H1 (cell line): ENCODE measurements at regions not wholly inside any gene's neighbourhood (a gene's known extent, or its start where the extent isn't known, plus 50 kb on each side); places are given as distances from the start of the nearest gene placed in this dataset.

Source experiments
- CTCF ChIA-PET: fragments of 300-600 bp; sonication (Branson Sonifier 250); formaldehyde crosslinking; loops from one replicate; lab custom pipeline; 2021; ENCODE audit not compliant: partially characterized antibody; lab: Charles Lee
- POLR2A ChIA-PET: fragments of 300-600 bp; sonication (Branson Sonifier 250); formaldehyde crosslinking; loops from one replicate; lab custom pipeline; 2021; ENCODE audit warnings: inconsistent platforms; ENCODE audit not compliant: partially characterized antibody; lab: Charles Lee
- DNase-seq, 2 experiments: peaks; one replicate each; pipeline versions ENCODE4 v3.0.0 to v3.0.0-alpha.2; 2010 to 2022; ENCODE audit warnings: low spot score in 2 of 2, low read depth in 1 of 2, mixed read lengths in 1 of 2
- FAIRE-seq: peaks from 2 replicates; lab custom pipeline; 2011; peaks lifted over from hg19 to GRCh38; lab: Jason Lieb, UNC
- H2AFZ ChIP-seq: 2 replicates; pipeline ENCODE4 v1.8.1; 2012; ENCODE audit warnings: low read length, inconsistent platforms
- H2AK5ac ChIP-seq: 2 replicates; pipeline ENCODE4 v1.6.1; 2013; ENCODE audit warnings: low read depth, low read length
- H2BK120ac ChIP-seq: replicated peaks from 2 replicates; pipeline ENCODE3; 2013; ENCODE audit warnings: low read depth, low read length, inconsistent platforms
- H2BK12ac ChIP-seq: 2 replicates; pipeline ENCODE4 v1.6.1; 2013; ENCODE audit warnings: low read depth, low read length
- H2BK15ac ChIP-seq: 2 replicates; pipeline ENCODE4 v1.6.1; 2013; ENCODE audit warnings: low read length
- H2BK20ac ChIP-seq: 2 replicates; pipeline ENCODE4 v1.6.1; 2013; ENCODE audit warnings: low read length
- H2BK5ac ChIP-seq: 2 replicates; pipeline ENCODE4 v1.6.1; 2013; ENCODE audit warnings: low read depth, low read length
- H3K14ac ChIP-seq: 2 replicates; pipeline ENCODE4 v1.6.1; 2013; ENCODE audit warnings: inconsistent platforms; ENCODE audit not compliant: insufficient read length
- H3K18ac ChIP-seq: 2 replicates; pipeline ENCODE4 v1.6.1; 2013; ENCODE audit warnings: low read length; ENCODE audit errors: extremely low read depth
- H3K23ac ChIP-seq: 2 replicates; pipeline ENCODE4 v1.6.1; 2013; ENCODE audit warnings: inconsistent platforms; ENCODE audit not compliant: insufficient read length
- H3K23me2 ChIP-seq: 2 replicates; pipeline ENCODE4 v1.6.1; 2013; ENCODE audit warnings: low read depth, low read length
- H3K27ac ChIP-seq: 2 replicates; pipeline ENCODE4 v1.6.1; 2011; ENCODE audit warnings: low read depth, low read length, inconsistent platforms
- H3K27me3 ChIP-seq, 4 experiments: replicated peaks in 1 of 4; 1 replicate in 1 of 4; 2 replicates in 3 of 4; pipeline versions ENCODE4 v1.6.1 to v1.8.1; 2011 to 2013; ENCODE audit warnings: low read length in 3 of 4, mild to moderate bottlenecking in 3 of 4, inconsistent platforms in 2 of 4, mixed read lengths in 2 of 4, moderate library complexity in 1 of 4; ENCODE audit not compliant: control insufficient read depth in 3 of 4, insufficient read depth in 3 of 4; ENCODE audit errors: extremely low read depth in 1 of 4
- H3K36me3 ChIP-seq, 4 experiments: 2 replicates each; pipeline versions ENCODE4 v1.6.1 to v1.8.1; 2011 to 2013; ENCODE audit warnings: mild to moderate bottlenecking in 4 of 4, low read length in 3 of 4, moderate library complexity in 2 of 4, control low read depth in 1 of 4, inconsistent platforms in 1 of 4; ENCODE audit not compliant: insufficient read depth in 4 of 4, control insufficient read depth in 2 of 4
- H3K4ac ChIP-seq: replicated peaks from 2 replicates; pipeline ENCODE3; 2013; ENCODE audit warnings: low read length, low read depth, mixed read lengths, inconsistent platforms; ENCODE audit not compliant: insufficient read length
- H3K4me1 ChIP-seq, 4 experiments: replicated peaks in 1 of 4; 1 replicate in 1 of 4; 2 replicates in 3 of 4; pipeline versions ENCODE4 v1.6.1 to v1.8.1; 2011 to 2013; ENCODE audit warnings: low read length in 3 of 4, inconsistent platforms in 2 of 4, mixed read lengths in 1 of 4; ENCODE audit not compliant: insufficient read depth in 4 of 4, control insufficient read depth in 3 of 4
- H3K4me2 ChIP-seq, 2 experiments: 2 replicates each; pipeline versions ENCODE4 v1.6.1 to v1.8.1; 2011 to 2013; ENCODE audit warnings: low read depth in 2 of 2, low read length in 2 of 2, control low read depth in 1 of 2, inconsistent platforms in 1 of 2, mild to moderate bottlenecking in 1 of 2; ENCODE audit not compliant: insufficient read depth in 1 of 2
- H3K4me3 ChIP-seq, 4 experiments: fragments of 200-600, 300-600 bp in 1 of 4; sonication (generic), shearing (Covaris generic), sonication (Bioruptor Twin) in 1 of 4; 2 replicates each; pipeline versions ENCODE4 v1.5.1 to v1.8.1; 2011 to 2016; ENCODE audit warnings: low read length in 4 of 4, low read depth in 3 of 4, control low read depth in 2 of 4, inconsistent platforms in 2 of 4, mild to moderate bottlenecking in 2 of 4, mixed read lengths in 1 of 4, moderate library complexity in 1 of 4; ENCODE audit not compliant: insufficient read depth in 2 of 4; ENCODE audit errors: extremely low read depth in 1 of 4
- H3K56ac ChIP-seq: replicated peaks from 2 replicates; pipeline ENCODE3; 2013; ENCODE audit warnings: low read depth, mild to moderate bottlenecking, mixed read lengths, low read length, inconsistent platforms; ENCODE audit not compliant: insufficient read length
- H3K79me1 ChIP-seq: 2 replicates; pipeline ENCODE4 v1.6.1; 2013; ENCODE audit warnings: low read depth, low read length, control low read depth
- H3K79me2 ChIP-seq, 2 experiments: 2 replicates each; pipeline versions ENCODE4 v1.6.1 to v1.8.1; 2012 to 2013; ENCODE audit warnings: low read length in 2 of 2, mild to moderate bottlenecking in 2 of 2, inconsistent platforms in 1 of 2; ENCODE audit not compliant: insufficient read depth in 2 of 2, control insufficient read depth in 1 of 2
- H3K9ac ChIP-seq, 4 experiments: replicated peaks in 1 of 4; 1 replicate in 1 of 4; 2 replicates in 3 of 4; pipeline versions ENCODE4 v1.6.1 to v1.8.1; 2011 to 2013; ENCODE audit warnings: low read depth in 3 of 4, low read length in 3 of 4, control low read depth in 2 of 4, mild to moderate bottlenecking in 2 of 4, moderate library complexity in 2 of 4, inconsistent platforms in 1 of 4; ENCODE audit errors: extremely low read depth in 1 of 4
- H3K9me3 ChIP-seq, 2 experiments: 2 replicates each; pipeline versions ENCODE4 v1.6.1 to v1.8.1; 2012 to 2013; ENCODE audit warnings: mild to moderate bottlenecking in 2 of 2, moderate library complexity in 2 of 2, control low read depth in 1 of 2, inconsistent platforms in 1 of 2, low read depth in 1 of 2, low read length in 1 of 2, mixed read lengths in 1 of 2; ENCODE audit not compliant: insufficient read depth in 2 of 2
- H4K20me1 ChIP-seq, 2 experiments: replicated peaks in 1 of 2; 2 replicates each; pipeline versions ENCODE3 to v1.8.1; 2011 to 2013; ENCODE audit warnings: inconsistent platforms in 2 of 2, low read length in 2 of 2, mild to moderate bottlenecking in 1 of 2; ENCODE audit not compliant: insufficient read depth in 2 of 2, control insufficient read depth in 1 of 2
- H4K5ac ChIP-seq: 2 replicates; pipeline ENCODE4 v1.6.1; 2013; ENCODE audit warnings: low read length, low read depth, mixed read lengths, inconsistent platforms; ENCODE audit not compliant: insufficient read length
- H4K8ac ChIP-seq: 2 replicates; pipeline ENCODE4 v1.8.0; 2013; ENCODE audit warnings: mild to moderate bottlenecking, moderate library complexity, low read length, inconsistent platforms; ENCODE audit not compliant: insufficient read depth; ENCODE audit errors: extremely low read depth
- H4K91ac ChIP-seq: replicated peaks from 2 replicates; pipeline ENCODE3; 2013; ENCODE audit warnings: low read length, mixed read lengths, inconsistent platforms; ENCODE audit not compliant: insufficient read length
- KDM1A ChIP-seq: fragments of 200-600, 300-600 bp; sonication (generic); IDR thresholded peaks from 2 replicates; pipeline ENCODE4 v1.7.1; 2016; ENCODE audit warnings: mild to moderate bottlenecking, low read length, borderline replicate concordance
- PHF8 ChIP-seq: fragments of 200-600 bp; sonication (generic); conservative IDR thresholded peaks from 2 replicates; pipeline ENCODE4 v1.7.1; 2012; ENCODE audit warnings: low read depth, mild to moderate bottlenecking, inconsistent platforms, low read length, moderate library complexity
- POLR2AphosphoS5 ChIP-seq: IDR thresholded peaks from 2 replicates; pipeline ENCODE4 v1.6.1; 2011; ENCODE audit warnings: low read depth, low read length
- POU5F1 ChIP-seq: IDR thresholded peaks from 2 replicates; pipeline ENCODE4 v1.6.1; 2011; ENCODE audit warnings: low read depth, mild to moderate bottlenecking, low read length, moderate library complexity
- WGBS, 2 experiments: shearing (Covaris generic) in 1 of 2; methylation state at CpG; one replicate each; pipeline versions ENCODE4 v1.1.6 to v1.1.7; 2013 to 2015; ENCODE audit warnings: low lambda C conversion rate in 2 of 2, mixed read lengths in 2 of 2, inconsistent platforms in 1 of 2, low coverage in 1 of 2, missing lambda C conversion rate in 1 of 2; ENCODE audit not compliant: insufficient replicate concordance in 2 of 2, insufficient coverage in 1 of 2, insufficient read length in 1 of 2; ENCODE audit errors: extremely low coverage in 1 of 2, missing lambda C conversion rate in 1 of 2; 5-methylcytosine and 5-hydroxymethylcytosine counted together

DNA sequence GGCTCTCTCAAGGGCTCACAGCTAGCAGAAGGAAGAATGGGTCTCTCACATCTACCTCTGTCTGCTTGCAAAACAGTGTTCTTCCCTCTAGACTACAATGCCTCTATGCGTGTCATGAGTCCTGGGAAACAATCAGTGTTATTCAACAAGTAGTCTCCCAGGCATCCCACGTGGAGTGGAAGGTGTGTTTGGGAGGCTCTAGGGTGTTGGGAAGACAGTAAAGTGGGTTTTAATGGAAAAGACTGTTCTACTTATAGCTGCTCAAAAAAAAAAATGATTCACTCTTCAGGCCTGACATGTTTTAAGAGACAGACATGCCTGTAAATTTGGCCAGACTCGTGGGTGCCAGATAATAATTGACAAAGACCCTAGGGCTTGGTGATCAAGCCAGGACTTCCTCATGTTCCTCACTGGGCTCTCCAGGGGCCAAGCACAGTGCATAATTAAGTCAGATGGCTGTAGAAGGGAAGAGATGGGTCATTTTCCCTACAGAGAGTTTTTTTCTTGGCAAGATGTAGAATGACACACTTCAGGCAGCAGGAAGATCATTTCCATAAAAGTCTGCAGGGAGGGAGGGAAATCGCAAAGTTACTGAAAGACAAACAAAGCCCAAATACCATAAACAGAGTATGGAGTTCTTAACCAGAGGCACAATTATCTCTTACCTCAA, 246.4 kb downstream of the ACTL7B start:
- TF ChIP-seq POLR2AphosphoS5 = no peak
- TF ChIP-seq POU5F1 = no peak
- no peak for TF ChIP-seq PHF8
- TF ChIP-seq KDM1A = no peak
- TF ChIP-seq, all 59 proteins: peak for 0
- Histone ChIP-seq H2BK20ac (no peak overlapping the region), H3K27me3 (no peaks in the 10 kb centered on the region), H2AK5ac (no peak overlapping the region), H2BK120ac (no peak overlapping the region), H3K4me2 (no peak overlapping the region), H4K20me1 (no peaks in the 10 kb centered on the region), H4K8ac (no peak overlapping the region), H4K5ac (no peak overlapping the region), H3K9me3 (no peaks in the 10 kb centered on the region), H3K9ac (no peak overlapping the region), H3K4me1 (no peaks in the 10 kb centered on the region), H3K4me3 (no peak overlapping the region), H3K79me1 (no peaks in the 10 kb centered on the region), H3K14ac (no peak overlapping the region), H3K18ac (no peak overlapping the region), H2AFZ (no peak overlapping the region), H2BK12ac (no peak overlapping the region), H2BK5ac (no peak overlapping the region), H3K56ac (no peak overlapping the region), H3K36me3 (no peaks in the 10 kb centered on the region), H3K23me2 (no peaks in the 10 kb centered on the region), H3K23ac (no peak overlapping the region), H3K79me2 (no peaks in the 10 kb centered on the region), H2BK15ac (no peak overlapping the region), H4K91ac (no peak overlapping the region), H3K4ac (no peak overlapping the region), H3K27ac (no peak overlapping the region)
- DNase-seq (no peak), FAIRE-seq (no peak)
- WGBS, 2 experiments = 80% methylated on average over 4 of the region's 4 CpGs; no CpG with 5 or more reads in 1 of the 2 experiments
- ChIA-PET CTCF (no interaction called here), POLR2A (no interaction called here)
